Bronchial epithelial cell (primary cell): ENCODE measurements at regions not wholly inside any gene's neighbourhood (a gene's known extent, or its start where the extent isn't known, plus 50 kb on each side); places are given as distances from the start of the nearest gene placed in this dataset.

ENCODE experiments used
- DNase-seq: peaks from one replicate; pipeline ENCODE4 v3.0.0-alpha.2; 2010; ENCODE audit warnings: low read depth
- FAIRE-seq: peaks from 2 replicates; lab custom pipeline; 2011; peaks lifted over from hg19 to GRCh38; lab: Jason Lieb, UNC
- H3K27me3 ChIP-seq: 2 replicates; pipeline ENCODE4 v1.5.1; 2011; ENCODE audit warnings: low read length; ENCODE audit not compliant: control insufficient read depth, insufficient read depth
- H3K36me3 ChIP-seq: 2 replicates; pipeline ENCODE4 v1.5.1; 2011; ENCODE audit warnings: low read length; ENCODE audit not compliant: control insufficient read depth, insufficient read depth
- H3K4me3 ChIP-seq: 2 replicates; pipeline ENCODE4 v1.5.1; 2011; ENCODE audit warnings: mild to moderate bottlenecking, low read depth, low read length, control low read depth
- CTCF ChIP-seq: IDR thresholded peaks from 2 replicates; pipeline ENCODE4 v1.5.1; 2011; ENCODE audit warnings: mild to moderate bottlenecking, moderate library complexity, low read length, control low read depth, inconsistent platforms; ENCODE audit not compliant: insufficient read depth, severe bottlenecking

GRCh38 chr14:54216827-54217226 is 180.0 kb upstream of the CDKN3 start:
- no peak for FAIRE-seq
- DNase-seq = no peak
- Histone ChIP-seq H3K4me3 (no peak overlapping the region), H3K36me3 (no peaks in the 10 kb centered on the region), H3K27me3 (no peaks in the 10 kb centered on the region)
- no peak for TF ChIP-seq CTCF

GRCh38 chr14:54219261-54220070 is 177.3 kb upstream of the CDKN3 start:
- DNase-seq (no peak), FAIRE-seq (no peak)
- Histone ChIP-seq H3K4me3 (no peak overlapping the region), H3K36me3 (no peaks in the 10 kb centered on the region), H3K27me3 (no peaks in the 10 kb centered on the region)
- no peak for TF ChIP-seq CTCF

GRCh38 chr14:54220071-54220703 is 176.6 kb upstream of the CDKN3 start:
- FAIRE-seq = no peak

GRCh38 chr14:54220704-54221431 is 175.9 kb upstream of the CDKN3 start:
- no peak for FAIRE-seq
- no peaks in the 10 kb centered on the region for H3K36me3 ChIP-seq
- DNase-seq = no peak
- no peak for TF ChIP-seq CTCF
- H3K4me3 ChIP-seq = peak overlapping the region; percentile 16
- no peaks in the 10 kb centered on the region for H3K27me3 ChIP-seq

More at GRCh38 chr14:54220071-54220703, 176.6 kb upstream of the CDKN3 start:
- TF ChIP-seq CTCF = no peak
- no peak for DNase-seq
- Histone ChIP-seq H3K4me3 (peak overlapping the region; percentile 16), H3K27me3 (no peaks in the 10 kb centered on the region), H3K36me3 (no peaks in the 10 kb centered on the region)

GRCh38 chr14:54221432-54221803 is 175.4 kb upstream of the CDKN3 start:
- Histone ChIP-seq H3K4me3 (no peak overlapping the region), H3K36me3 (no peaks in the 10 kb centered on the region), H3K27me3 (no peaks in the 10 kb centered on the region)
- FAIRE-seq = no peak
- no peak for DNase-seq
- no peak for TF ChIP-seq CTCF
